Left ventricle myocardium superior (tissue), 1 donor: ENCODE measurements at regions not wholly inside any gene's neighbourhood (a gene's known extent, or its start where the extent isn't known, plus 50 kb on each side); places are given as distances from the start of the nearest gene placed in this dataset.

ENCODE experiments used
- ATAC-seq: fragments of 200-7000 bp; cut with Tn5 transposase; one replicate; pipeline ENCODE4 v1.9.1; 2020; ENCODE audit warnings: mild to moderate bottlenecking, moderate library complexity
- DNase-seq: peaks from one replicate; pipeline ENCODE4 v3.0.0-alpha.2; 2020
- intact Hi-C: fragments of 100-400 bp; cut with micrococcal nuclease; formaldehyde crosslinking; loops from one replicate; pipeline ENCODE4 v1.11.0; 2022
- donor health status: DM: no; HTN: yes; CAD: no; lungs with severe emphysema.

DNA sequence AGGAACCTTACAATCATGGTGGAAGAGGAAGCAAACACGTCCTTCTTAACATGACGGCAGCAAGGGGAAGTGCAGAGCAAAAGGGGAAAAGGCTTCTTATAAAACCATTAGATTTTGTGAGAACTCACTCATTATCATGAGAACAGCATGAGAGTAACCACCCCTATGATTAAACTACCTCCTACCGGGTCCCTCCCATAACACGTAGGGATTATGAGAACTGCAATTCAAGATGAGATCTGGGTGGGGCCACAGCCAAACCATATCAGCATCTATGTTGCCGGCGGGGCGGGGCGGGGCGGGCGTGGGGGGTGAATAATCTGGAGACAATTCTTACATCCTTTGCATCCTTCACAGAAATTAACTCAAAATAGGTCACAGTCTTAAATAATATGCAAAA is 58.8 kb upstream of the GFPT2 start:
- DNase-seq, result no peak
- ATAC-seq, result no peak
- intact Hi-C loops, result no loop called here

DNA sequence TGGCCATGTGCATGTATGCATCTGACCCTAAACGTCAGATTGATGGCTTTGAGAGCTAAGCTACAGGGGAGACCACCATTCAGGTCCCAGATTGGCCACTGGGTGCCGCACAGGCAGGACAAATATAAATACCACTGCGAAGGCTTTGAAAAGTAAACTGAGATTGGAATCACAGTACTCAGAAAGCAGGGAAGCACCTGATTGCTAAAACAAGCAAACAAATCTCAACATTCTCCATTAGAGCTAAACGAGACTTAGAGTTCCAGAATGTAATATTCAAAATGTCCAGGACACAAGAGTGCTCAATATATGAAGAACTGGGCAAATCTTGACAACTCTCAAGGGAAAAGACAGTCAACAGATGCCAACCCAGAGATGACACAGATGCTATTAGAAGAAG is 61.0 kb upstream of the GFPT2 start:
- intact Hi-C loops, result no loop called here
- DNase-seq (no peak), ATAC-seq (no peak)

- intact Hi-C loops, result no loop called here
- no peak for ATAC-seq
- no peak for DNase-seq
Observed at GRCh38 chr5:180421672-180422071, 68.5 kb upstream of the GFPT2 start.

GRCh38 chr5:180423133-180423532 is 70.0 kb upstream of the GFPT2 start:
- ATAC-seq (no peak), DNase-seq (no peak)
- intact Hi-C loops, result no loop called here

DNA sequence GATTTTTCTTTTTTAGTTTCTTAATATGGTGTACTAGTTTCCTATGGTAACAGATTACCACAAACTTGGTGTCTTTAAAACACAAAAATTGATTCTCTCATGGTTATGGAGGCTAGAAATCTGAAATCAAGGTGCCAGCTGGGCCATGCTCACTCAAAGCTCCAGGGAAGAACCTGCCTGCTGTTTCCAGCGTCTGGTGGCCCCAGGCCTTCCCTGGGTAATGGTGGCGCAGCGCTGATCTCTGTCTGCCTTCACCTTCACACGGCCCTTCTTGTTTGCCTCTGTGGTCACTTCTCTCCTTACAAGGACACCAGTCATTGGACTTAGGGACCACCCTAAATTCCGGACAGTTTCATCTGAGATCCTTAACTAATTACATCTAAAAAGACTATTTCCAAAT is 70.5 kb upstream of the GFPT2 start:
- DNase-seq (no peak), ATAC-seq (no peak)
- intact Hi-C loops, result no loop called here

GRCh38 chr5:180424094-180424493 is 70.1 kb upstream of the CNOT6 start:
- intact Hi-C loops, result no loop called here
- ATAC-seq, result no peak
- no peak for DNase-seq

DNA sequence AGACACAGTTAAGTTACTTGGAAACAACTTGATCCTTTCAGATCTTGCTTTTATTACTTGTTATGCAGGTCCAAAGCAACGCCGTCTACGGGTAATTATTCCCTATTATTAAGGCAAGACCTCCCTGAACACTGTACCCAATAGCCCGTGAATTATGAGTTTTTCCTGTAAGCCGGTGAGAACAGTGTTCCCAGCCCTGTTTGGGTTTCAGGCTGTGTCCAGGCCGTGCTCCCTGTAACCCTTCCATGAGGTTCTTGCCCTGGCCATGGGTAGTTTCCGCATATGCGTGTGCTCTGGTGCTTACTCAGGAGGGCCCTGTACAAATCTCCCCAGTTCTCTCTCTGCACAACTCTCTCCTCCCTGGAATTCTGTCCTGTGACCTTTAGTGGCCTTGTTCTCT is 65.6 kb upstream of the CNOT6 start:
- ATAC-seq, result no peak
- intact Hi-C loops, result no loop called here

GRCh38 chr5:180431932-180432331 is 62.2 kb upstream of the CNOT6 start:
- intact Hi-C loops, result no loop called here
- ATAC-seq, result no peak
- no peak for DNase-seq

More for the DNA sequence above, 65.6 kb upstream of the CNOT6 start:
- no peak for DNase-seq

DNA sequence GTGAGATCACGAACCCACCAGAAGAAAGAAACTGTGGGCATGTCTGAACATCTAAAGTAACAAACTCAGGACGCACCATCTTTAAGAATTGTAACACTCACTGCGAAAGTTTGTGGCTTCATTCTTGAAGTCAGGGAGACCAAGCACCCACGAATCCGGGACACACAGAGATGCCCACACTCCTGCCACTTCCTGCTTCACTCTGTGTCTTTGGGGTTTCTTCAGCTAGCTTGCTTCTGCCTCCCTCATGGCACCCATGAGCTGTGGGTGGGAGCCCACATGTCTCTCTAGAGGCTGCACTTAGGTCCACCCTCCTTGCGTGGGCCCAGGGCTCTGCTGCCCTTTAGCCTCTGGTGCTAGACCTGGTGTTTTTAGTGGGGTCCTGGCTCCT is 61.2 kb upstream of the CNOT6 start:
- ATAC-seq, result no peak

GRCh38 chr5:180435594-180435993 is 58.6 kb upstream of the CNOT6 start:
- DNase-seq (no peak), ATAC-seq (no peak)
- intact Hi-C loops, result no loop called here

More for the DNA sequence above, 61.2 kb upstream of the CNOT6 start:
- intact Hi-C loops, result no loop called here
- DNase-seq, result no peak

DNA sequence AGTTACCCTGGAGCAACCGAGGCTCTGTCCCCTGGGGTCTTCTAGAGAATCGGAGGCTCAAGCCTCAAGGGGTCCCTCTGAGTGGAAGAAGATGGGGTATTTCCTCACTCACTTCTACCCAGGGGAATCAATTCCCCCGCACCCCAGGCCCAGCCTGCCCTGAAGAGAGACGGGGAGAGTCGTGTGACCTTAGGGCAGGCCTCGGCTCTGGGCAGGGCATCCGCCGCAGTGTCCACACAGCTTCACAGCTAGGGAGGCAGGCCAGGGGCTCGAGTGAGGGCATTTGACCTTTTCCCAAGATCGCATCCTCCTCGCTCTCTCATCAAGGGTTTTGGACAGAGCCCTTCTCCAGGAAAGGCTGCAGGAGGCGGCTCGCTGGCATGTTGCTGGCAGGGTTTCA is 57.9 kb upstream of the CNOT6 start:
- intact Hi-C loops, result no loop called here
- no peak for ATAC-seq
- no peak for DNase-seq

GRCh38 chr5:180436936-180437335 is 57.2 kb upstream of the CNOT6 start:
- DNase-seq, result no peak
- intact Hi-C loops, result no loop called here
- ATAC-seq, result no peak

GRCh38 chr5:180437336-180437735 is 56.8 kb upstream of the CNOT6 start:
- ATAC-seq (no peak), DNase-seq (no peak)
- intact Hi-C loops, result no loop called here

DNA sequence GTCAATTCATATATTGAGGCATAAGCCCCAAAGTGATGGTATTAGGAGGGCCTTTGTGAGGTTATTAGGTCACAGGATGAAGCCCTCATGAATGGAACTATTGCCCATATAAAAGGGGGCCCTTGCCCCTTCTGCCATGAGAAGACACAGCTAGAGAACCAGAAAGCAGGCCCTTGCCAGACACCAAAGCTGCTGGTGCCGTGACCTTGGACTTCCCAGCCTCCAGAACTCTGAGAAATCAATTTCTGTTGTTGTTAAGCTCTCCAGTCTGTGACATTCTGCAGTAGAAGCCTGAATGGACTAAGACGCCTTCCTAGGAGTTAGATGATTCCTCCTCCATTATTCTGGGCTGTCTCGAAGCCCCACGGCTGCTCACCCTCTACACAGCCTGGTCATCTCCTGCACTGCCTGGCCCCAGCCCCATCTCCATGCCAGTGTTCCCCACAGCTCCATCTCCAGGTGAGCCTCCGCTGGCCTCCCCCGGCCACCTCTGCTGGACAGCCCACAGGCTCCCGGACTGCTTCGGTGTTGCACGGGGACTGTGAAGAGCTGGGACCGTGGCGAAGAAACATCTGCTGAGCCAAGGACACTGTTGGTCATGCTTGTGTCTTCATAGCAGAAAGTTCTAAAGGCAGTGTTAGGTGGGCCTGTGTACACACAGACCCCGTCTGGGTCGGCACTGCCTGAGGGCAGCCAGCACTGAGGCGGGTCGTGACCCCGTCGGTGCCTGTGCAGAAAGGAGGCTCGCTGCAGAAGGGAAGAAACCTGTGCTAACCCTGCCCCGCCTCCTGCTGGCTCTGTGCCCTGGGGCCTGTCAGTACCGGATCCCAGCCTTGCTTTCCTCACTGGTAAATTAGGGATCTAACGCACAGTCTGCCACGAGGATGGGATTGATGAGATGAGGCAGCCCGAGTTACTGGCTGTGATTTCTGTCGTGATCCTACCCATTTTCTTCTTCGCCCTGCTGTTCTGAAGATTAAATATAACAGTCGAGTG is 55.1 kb upstream of the CNOT6 start:
- DNase-seq, result no peak
- intact Hi-C loops, result no loop called here
- ATAC-seq, result no peak

DNA sequence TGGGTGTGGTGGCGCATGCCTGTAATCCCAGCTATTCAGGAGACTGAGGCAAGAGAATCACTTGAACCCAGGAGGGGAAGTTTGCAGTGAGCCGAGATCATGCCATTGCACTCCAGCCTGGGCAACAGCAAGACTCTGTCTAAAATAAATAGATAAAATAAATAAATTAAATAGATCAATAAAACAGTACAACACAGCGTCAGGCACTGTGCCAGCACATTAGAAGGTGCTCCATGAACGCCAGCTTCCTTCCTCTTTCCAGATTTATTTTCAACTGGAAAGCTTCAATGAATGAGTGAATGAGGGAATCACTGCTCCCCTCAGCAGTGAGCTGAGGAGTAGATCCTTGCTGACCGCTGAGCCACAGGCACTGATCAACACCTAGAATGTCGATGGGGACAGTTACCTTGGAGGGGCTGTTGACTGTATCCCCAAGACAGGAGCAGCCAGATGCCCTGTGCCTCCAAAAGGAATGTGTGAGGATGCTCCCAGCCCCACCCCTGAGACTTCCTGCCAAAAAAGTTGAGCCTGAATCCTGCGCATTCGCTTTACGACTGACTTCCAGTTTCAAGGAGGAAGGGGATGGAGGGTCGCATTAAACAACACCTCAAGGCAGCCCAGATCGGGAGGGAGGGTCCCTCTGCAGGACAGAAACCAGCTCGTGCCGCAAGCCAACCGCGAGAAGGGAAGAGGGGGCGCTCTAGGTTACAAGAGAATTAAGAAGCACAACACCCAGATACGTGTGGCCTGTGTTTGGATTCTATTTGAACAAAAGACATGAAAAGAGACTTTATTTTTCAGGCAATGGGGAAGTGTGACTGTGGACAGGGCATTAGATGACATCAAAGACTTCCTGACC is 54.0 kb upstream of the CNOT6 start:
- DNase-seq (no peak), ATAC-seq (no peak)
- intact Hi-C loops, result no loop called here

DNA sequence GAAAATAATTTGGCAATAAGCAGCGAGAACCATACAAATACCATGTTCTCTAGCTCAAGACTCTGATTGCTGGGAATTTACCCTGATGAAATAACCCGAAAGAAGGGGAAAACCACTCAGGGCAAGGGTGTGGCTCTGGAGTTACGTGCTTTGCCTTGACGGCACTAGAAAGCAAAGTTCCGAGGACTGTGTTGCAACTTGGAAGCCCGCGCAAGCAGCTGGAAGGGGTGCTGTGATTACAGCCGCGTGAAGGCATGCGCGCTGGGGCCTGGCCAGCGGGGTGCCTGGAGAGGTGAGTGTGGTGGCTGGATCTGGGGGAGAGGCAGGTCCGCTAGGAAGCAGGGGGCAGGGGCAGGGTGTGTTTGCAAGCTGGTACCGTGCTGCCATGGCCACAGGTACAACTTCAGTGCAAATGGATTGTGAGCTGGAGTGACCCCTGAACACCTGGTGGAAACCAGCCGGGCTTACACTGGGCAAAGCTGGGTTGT is 52.6 kb upstream of the CNOT6 start:
- intact Hi-C loops, result no loop called here
- DNase-seq (no peak), ATAC-seq (peak; percentile 18)
